Smooth muscle cell (in vitro differentiated cells): ENCODE measurements at regions not wholly inside any gene's neighbourhood (a gene's known extent, or its start where the extent isn't known, plus 50 kb on each side); places are given as distances from the start of the nearest gene placed in this dataset.

Source experiments
- DNase-seq: peaks from one replicate; lab custom pipeline; 2025; ENCODE audit not compliant: unreplicated experiment; lab: John Stamatoyannopoulos, UW
- H2AFZ ChIP-seq: fragments of 200-600 bp; sonication (generic); 2 replicates; pipeline ENCODE4 v1.6.0; 2016; ENCODE audit warnings: antibody characterized with exemption, low read depth, mild to moderate bottlenecking
- H3F3A ChIP-seq: fragments of 200-600 bp; sonication (generic); 2 replicates; pipeline ENCODE4 v1.6.0; 2017; ENCODE audit warnings: antibody characterized with exemption, low read depth
- H3K27ac ChIP-seq: fragments of 200-600 bp; sonication (generic); 2 replicates; pipeline ENCODE4 v1.5.1; 2016; ENCODE audit warnings: low read depth, mild to moderate bottlenecking
- H3K27me3 ChIP-seq: fragments of 200-600 bp; sonication (generic); 2 replicates; pipeline ENCODE4 v1.6.1; 2016; ENCODE audit warnings: low read depth, mild to moderate bottlenecking
- H3K36me3 ChIP-seq: fragments of 200-600 bp; sonication (generic); 2 replicates; pipeline ENCODE4 v1.5.1; 2016; ENCODE audit warnings: low read depth
- H3K4me1 ChIP-seq: fragments of 200-600 bp; sonication (generic); 2 replicates; pipeline ENCODE4 v1.5.1; 2016; ENCODE audit warnings: low read depth
- H3K4me2 ChIP-seq: fragments of 200-600 bp; sonication (generic); 2 replicates; pipeline ENCODE4 v1.6.0; 2016; ENCODE audit warnings: mild to moderate bottlenecking
- H3K4me3 ChIP-seq: fragments of 200-600 bp; sonication (generic); 2 replicates; pipeline ENCODE4 v1.5.1; 2016; ENCODE audit warnings: mild to moderate bottlenecking
- H3K79me2 ChIP-seq: fragments of 200-600 bp; sonication (generic); 2 replicates; pipeline ENCODE4 v1.6.0; 2016; ENCODE audit warnings: low read depth, mild to moderate bottlenecking
- H3K9ac ChIP-seq: fragments of 200-600 bp; sonication (generic); 2 replicates; pipeline ENCODE4 v1.6.0; 2016; ENCODE audit warnings: low read depth
- H3K9me3 ChIP-seq: fragments of 200-600 bp; sonication (generic); replicated peaks from 2 replicates; pipeline ENCODE4 v1.5.1; 2016; ENCODE audit warnings: low read depth
- H4K20me1 ChIP-seq: fragments of 200-600 bp; sonication (generic); 2 replicates; pipeline ENCODE4 v1.6.0; 2016; ENCODE audit warnings: low read depth
- CTCF ChIP-seq: fragments of 200-600 bp; sonication (generic); IDR thresholded peaks from 2 replicates; pipeline ENCODE4 v1.5.1; 2017; ENCODE audit warnings: borderline replicate concordance, mild to moderate bottlenecking, antibody characterized with exemption; ENCODE audit not compliant: insufficient read depth, poor library complexity, severe bottlenecking
- WGBS: methylation state at CpG from one replicate; pipeline ENCODE4 v1.1.7; 2016; ENCODE audit warnings: low lambda C conversion rate; 5-methylcytosine and 5-hydroxymethylcytosine counted together

- Histone ChIP-seq H2AFZ (no peak overlapping the region), H3K9me3 (peaks cover 5% of the 10 kb centered on the region), H3K4me1 (no peaks in the 10 kb centered on the region), H4K20me1 (no peaks in the 10 kb centered on the region), H3K79me2 (no peaks in the 10 kb centered on the region), H3K27me3 (no peaks in the 10 kb centered on the region), H3K4me3 (no peak overlapping the region), H3K27ac (no peak overlapping the region), H3K36me3 (no peaks in the 10 kb centered on the region), H3F3A (no peaks in the 10 kb centered on the region), H3K4me2 (no peak overlapping the region), H3K9ac (no peak overlapping the region)
- no peak for TF ChIP-seq CTCF
- 96% methylated on average over 1 of the region's 1 CpG for WGBS
- no peak for DNase-seq
Observed at GRCh38 chr6:105972440-105972839, 113.7 kb upstream of the PRDM1 start.

- no peak for TF ChIP-seq CTCF
- DNase-seq = no peak
Observed at GRCh38 chr6:105968603-105969333, 117.4 kb upstream of the PRDM1 start.

GRCh38 chr6:105967917-105968602, 118.1 kb upstream of the PRDM1 start:
- H2AFZ ChIP-seq = no peak overlapping the region
- DNase-seq = no peak

More at GRCh38 chr6:105968603-105969333, 117.4 kb upstream of the PRDM1 start:
- no peaks in the 10 kb centered on the region for H3K79me2 ChIP-seq
- WGBS = 91% methylated on average over 2 of the region's 2 CpGs
- H3F3A ChIP-seq = no peaks in the 10 kb centered on the region
- H3K4me2 ChIP-seq = no peak overlapping the region
- no peaks in the 10 kb centered on the region for H3K27me3 ChIP-seq
- H3K4me1 ChIP-seq = no peaks in the 10 kb centered on the region
- H3K36me3 ChIP-seq = no peaks in the 10 kb centered on the region
- peaks cover 5% of the 10 kb centered on the region for H3K9me3 ChIP-seq
- H4K20me1 ChIP-seq = no peaks in the 10 kb centered on the region
- H3K9ac ChIP-seq = no peak overlapping the region
- no peak overlapping the region for H3K4me3 ChIP-seq
- no peak overlapping the region for H3K27ac ChIP-seq
- no peak overlapping the region for H2AFZ ChIP-seq

More at GRCh38 chr6:105967917-105968602, 118.1 kb upstream of the PRDM1 start:
- H4K20me1 ChIP-seq = no peaks in the 10 kb centered on the region
- no peak overlapping the region for H3K4me3 ChIP-seq
- no peaks in the 10 kb centered on the region for H3F3A ChIP-seq
- H3K4me2 ChIP-seq = no peak overlapping the region
- H3K9ac ChIP-seq = no peak overlapping the region
- H3K27ac ChIP-seq = no peak overlapping the region
- no peaks in the 10 kb centered on the region for H3K79me2 ChIP-seq
- WGBS = 86% methylated on average over 9 of the region's 9 CpGs
- peaks cover 5% of the 10 kb centered on the region for H3K9me3 ChIP-seq
- TF ChIP-seq CTCF = no peak
- no peaks in the 10 kb centered on the region for H3K36me3 ChIP-seq
- no peaks in the 10 kb centered on the region for H3K4me1 ChIP-seq
- H3K27me3 ChIP-seq = no peaks in the 10 kb centered on the region
